A673 (cell line): ENCODE measurements at regions not wholly inside any gene's neighbourhood (a gene's known extent, or its start where the extent isn't known, plus 50 kb on each side); places are given as distances from the start of the nearest gene placed in this dataset.
"Not testable (repeated sequence)": the region's sequence is repeated elsewhere in the genome, so short reads cannot be mapped to it uniquely, and the experiment has no call there.

Experiments used
- BruUV-seq: library from RNA; stranded (reverse); fragments of 400-500 nt; replicated peaks from 2 replicates; lab custom pipeline; 2021; lab: Mats Ljungman, UMichigan
- CTCF ChIA-PET: fragments of 300-600 bp; sonication (Branson Sonifier 250); formaldehyde crosslinking; loops from one replicate; lab custom pipeline; 2022; ENCODE audit warnings: antibody characterized with exemption; lab: Charles Lee
- POLR2A ChIA-PET: fragments of 300-600 bp; sonication (Branson Sonifier 250); formaldehyde crosslinking; loops from one replicate; lab custom pipeline; 2022; ENCODE audit warnings: antibody characterized with exemption; ENCODE audit not compliant: low non-redundant PET; lab: Charles Lee
- DNase-seq: peaks from one replicate; pipeline ENCODE4 v3.0.0-alpha.2; 2015; ENCODE audit warnings: low spot score
- H3K27ac ChIP-seq: fragments of 200-600 bp; sonication (generic); 2 replicates; pipeline ENCODE4 v1.5.1; 2016; ENCODE audit warnings: mixed run types, low read depth, mild to moderate bottlenecking, mixed read lengths, antibody characterized with exemption, low read length; ENCODE audit not compliant: poor library complexity, severe bottlenecking
- H3K27me3 ChIP-seq: fragments of 200-600 bp; sonication (generic); replicated peaks from 2 replicates; pipeline ENCODE4 v1.6.1; 2017; ENCODE audit warnings: mixed run types, low read depth, mild to moderate bottlenecking, mixed read lengths, antibody characterized with exemption, low read length; ENCODE audit not compliant: insufficient read depth, poor library complexity
- H3K36me3 ChIP-seq: fragments of 200-600 bp; sonication (generic); 2 replicates; pipeline ENCODE4 v1.6.1; 2016; ENCODE audit warnings: mixed run types, mild to moderate bottlenecking, mixed read lengths, antibody characterized with exemption, low read length; ENCODE audit not compliant: insufficient read depth, poor library complexity, severe bottlenecking
- H3K4me1 ChIP-seq: fragments of 200-600 bp; sonication (generic); 2 replicates; pipeline ENCODE4 v1.6.1; 2017; ENCODE audit warnings: mixed run types, mild to moderate bottlenecking, mixed read lengths, antibody characterized with exemption, low read length; ENCODE audit not compliant: insufficient read depth, poor library complexity, severe bottlenecking
- H3K4me3 ChIP-seq: fragments of 200-600 bp; sonication (generic); 2 replicates; pipeline ENCODE4 v1.5.1; 2016; ENCODE audit warnings: low read depth, mixed run types, mild to moderate bottlenecking, mixed read lengths, low read length; ENCODE audit not compliant: poor library complexity, severe bottlenecking
- H3K9me3 ChIP-seq: fragments of 200-600 bp; sonication (generic); 2 replicates; pipeline ENCODE4 v1.6.1; 2016; ENCODE audit warnings: mixed run types, low read depth, mild to moderate bottlenecking, mixed read lengths, antibody characterized with exemption, low read length; ENCODE audit not compliant: poor library complexity, severe bottlenecking
- EZH2 ChIP-seq: fragments of 200-600 bp; sonication (generic); IDR thresholded peaks from 2 replicates; pipeline ENCODE4 v1.6.1; 2017; ENCODE audit warnings: borderline replicate concordance, low read depth, mild to moderate bottlenecking, mixed read lengths, antibody characterized with exemption, low read length; ENCODE audit not compliant: poor library complexity, severe bottlenecking
- intact Hi-C: fragments of 100-400 bp; cut with micrococcal nuclease; formaldehyde crosslinking; loops from one replicate; pipeline ENCODE4 v1.10.0; 2022; ENCODE audit not compliant: unreplicated experiment
- TF ChIP-seq, protein P1 (sequence below): fragments of 300-800, 200-600 bp; sonication (generic); conservative IDR thresholded peaks from 2 replicates; pipeline ENCODE4 v1.5.1; 2017; ENCODE audit warnings: low read depth, mild to moderate bottlenecking, antibody characterized with exemption, low read length, moderate library complexity, mixed read lengths

DNA sequence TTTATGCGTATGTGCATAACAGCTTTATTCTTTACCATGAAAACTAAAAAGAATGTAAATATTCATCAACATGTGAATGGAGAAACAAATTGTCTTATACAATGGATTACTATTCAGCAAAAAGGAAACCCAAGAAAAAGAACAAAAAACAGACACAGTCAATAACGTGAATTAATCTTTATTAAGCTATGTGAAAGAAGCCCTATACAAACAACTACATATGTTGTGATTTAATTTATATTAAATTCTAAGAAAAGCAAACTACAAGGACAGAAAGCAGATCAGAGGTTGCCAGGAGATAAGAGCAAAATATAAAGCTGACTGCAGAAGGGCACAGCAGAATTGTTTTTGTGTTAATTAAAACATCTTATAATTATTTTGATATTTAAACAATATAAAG lies 756.4 kb upstream of the MBL2 start:
- no peaks in the 10 kb centered on the region for H3K27me3 ChIP-seq
- no peaks in the 10 kb centered on the region for H3K9me3 ChIP-seq
- ChIA-PET POLR2A (no interaction called here), CTCF (no interaction called here)
- H3K27ac ChIP-seq = no peak overlapping the region
- no peaks in the 10 kb centered on the region for H3K36me3 ChIP-seq
- no peak for DNase-seq
- H3K4me1 ChIP-seq = no peaks in the 10 kb centered on the region
- TF ChIP-seq, protein P1, sequence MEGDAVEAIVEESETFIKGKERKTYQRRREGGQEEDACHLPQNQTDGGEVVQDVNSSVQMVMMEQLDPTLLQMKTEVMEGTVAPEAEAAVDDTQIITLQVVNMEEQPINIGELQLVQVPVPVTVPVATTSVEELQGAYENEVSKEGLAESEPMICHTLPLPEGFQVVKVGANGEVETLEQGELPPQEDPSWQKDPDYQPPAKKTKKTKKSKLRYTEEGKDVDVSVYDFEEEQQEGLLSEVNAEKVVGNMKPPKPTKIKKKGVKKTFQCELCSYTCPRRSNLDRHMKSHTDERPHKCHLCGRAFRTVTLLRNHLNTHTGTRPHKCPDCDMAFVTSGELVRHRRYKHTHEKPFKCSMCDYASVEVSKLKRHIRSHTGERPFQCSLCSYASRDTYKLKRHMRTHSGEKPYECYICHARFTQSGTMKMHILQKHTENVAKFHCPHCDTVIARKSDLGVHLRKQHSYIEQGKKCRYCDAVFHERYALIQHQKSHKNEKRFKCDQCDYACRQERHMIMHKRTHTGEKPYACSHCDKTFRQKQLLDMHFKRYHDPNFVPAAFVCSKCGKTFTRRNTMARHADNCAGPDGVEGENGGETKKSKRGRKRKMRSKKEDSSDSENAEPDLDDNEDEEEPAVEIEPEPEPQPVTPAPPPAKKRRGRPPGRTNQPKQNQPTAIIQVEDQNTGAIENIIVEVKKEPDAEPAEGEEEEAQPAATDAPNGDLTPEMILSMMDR = no peak
- TF ChIP-seq EZH2 = no peak
- intact Hi-C loops = no loop called here
- no TSS peak for BruUV-seq
- H3K4me3 ChIP-seq = no peak overlapping the region

DNA sequence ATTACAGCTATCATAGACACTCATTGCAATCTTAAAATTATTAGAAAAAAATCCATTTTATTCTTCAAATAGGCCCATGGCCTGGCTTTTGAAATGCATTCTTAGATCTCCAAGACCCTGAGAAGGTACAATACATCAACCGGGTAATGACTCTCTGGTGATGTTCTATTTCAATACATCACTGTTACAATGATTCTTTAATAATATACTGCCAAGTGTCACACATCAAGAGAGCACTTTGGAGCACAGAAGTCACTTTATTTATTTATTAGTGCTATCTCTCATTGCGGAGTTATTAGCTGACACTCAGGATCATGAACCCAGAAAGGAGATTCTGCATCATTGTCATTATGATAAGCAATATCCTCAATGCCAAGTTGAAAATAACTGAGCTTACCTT lies 748.5 kb upstream of the MBL2 start:
- BruUV-seq = no TSS peak
- no peaks in the 10 kb centered on the region for H3K27me3 ChIP-seq
- ChIA-PET CTCF (no interaction called here), POLR2A (no interaction called here)
- no peak overlapping the region for H3K4me3 ChIP-seq
- no peak for TF ChIP-seq EZH2
- H3K4me1 ChIP-seq = no peaks in the 10 kb centered on the region
- DNase-seq = no peak
- peaks cover 10% of the 10 kb centered on the region for H3K9me3 ChIP-seq
- intact Hi-C loops = no loop called here
- no peaks in the 10 kb centered on the region for H3K36me3 ChIP-seq
- H3K27ac ChIP-seq = no peak overlapping the region

DNA sequence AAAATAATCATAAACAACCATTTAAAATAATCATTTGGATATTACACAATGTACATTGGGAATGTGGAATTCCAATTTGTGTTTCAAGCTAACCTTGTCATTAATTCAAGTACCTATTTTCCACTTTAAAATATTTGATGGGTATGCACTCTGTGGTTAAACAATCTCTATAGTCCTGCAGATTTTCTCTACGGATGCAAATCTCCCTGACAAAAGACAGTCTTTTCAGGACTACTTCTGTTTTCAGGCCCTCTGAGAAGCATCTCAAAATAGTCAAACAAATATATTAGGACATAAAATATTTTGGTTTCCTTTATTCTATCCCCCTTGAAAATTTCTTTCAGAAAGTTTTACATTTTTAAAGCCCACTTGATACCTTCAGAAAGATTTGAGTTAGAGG lies 735.6 kb upstream of the MBL2 start:
- no peak for TF ChIP-seq EZH2
- TF ChIP-seq, protein P1 = no peak
- BruUV-seq = no TSS peak
- Histone ChIP-seq H3K36me3 (no peaks in the 10 kb centered on the region), H3K27ac (no peak overlapping the region), H3K9me3 (peaks cover 26% of the 10 kb centered on the region), H3K4me1 (no peaks in the 10 kb centered on the region), H3K4me3 (no peak overlapping the region), H3K27me3 (no peaks in the 10 kb centered on the region)
- CTCF ChIA-PET = no interaction called here
- DNase-seq = no peak
- POLR2A ChIA-PET = no interaction called here
- intact Hi-C loops = no loop called here

DNA sequence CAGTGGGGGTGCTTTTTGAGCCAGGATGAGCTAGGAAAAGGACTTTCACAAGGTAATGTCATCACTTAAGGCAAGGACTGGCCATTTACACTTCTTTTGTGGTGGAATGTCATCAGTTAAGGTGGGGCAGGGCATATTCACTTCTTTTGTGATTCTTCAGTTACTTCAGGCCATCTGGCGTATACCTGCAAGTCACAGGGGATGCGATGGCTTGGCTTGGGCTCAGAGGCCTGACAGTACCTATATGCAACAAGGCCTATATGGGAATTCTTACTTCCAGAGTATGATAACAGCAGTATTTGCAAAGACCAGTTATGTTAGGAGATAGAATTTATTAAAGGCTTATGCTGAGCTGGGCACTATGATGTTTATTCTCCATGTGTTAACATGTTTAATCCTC lies 731.9 kb upstream of the MBL2 start:
- peaks cover 12% of the 10 kb centered on the region for H3K9me3 ChIP-seq
- BruUV-seq, CTCF ChIA-PET, H3K36me3 ChIP-seq, H3K27me3 ChIP-seq, intact Hi-C loops, H3K27ac ChIP-seq, DNase-seq, H3K4me1 ChIP-seq, POLR2A ChIA-PET, H3K4me3 ChIP-seq: not testable (repeated sequence)
